Hippocampal formation (tissue), 2 donors: ENCODE measurements at regions not wholly inside any gene's neighbourhood (a gene's known extent, or its start where the extent isn't known, plus 50 kb on each side); places are given as distances from the start of the nearest gene placed in this dataset.
"Not testable (repeated sequence)": the region's sequence is repeated elsewhere in the genome, so short reads cannot be mapped to it uniquely, and the experiment has no call there.

Source experiments
- DNase-seq, 2 donors: peaks; one replicate each; lab custom pipeline; 2025; lab: John Stamatoyannopoulos, UW

DNA sequence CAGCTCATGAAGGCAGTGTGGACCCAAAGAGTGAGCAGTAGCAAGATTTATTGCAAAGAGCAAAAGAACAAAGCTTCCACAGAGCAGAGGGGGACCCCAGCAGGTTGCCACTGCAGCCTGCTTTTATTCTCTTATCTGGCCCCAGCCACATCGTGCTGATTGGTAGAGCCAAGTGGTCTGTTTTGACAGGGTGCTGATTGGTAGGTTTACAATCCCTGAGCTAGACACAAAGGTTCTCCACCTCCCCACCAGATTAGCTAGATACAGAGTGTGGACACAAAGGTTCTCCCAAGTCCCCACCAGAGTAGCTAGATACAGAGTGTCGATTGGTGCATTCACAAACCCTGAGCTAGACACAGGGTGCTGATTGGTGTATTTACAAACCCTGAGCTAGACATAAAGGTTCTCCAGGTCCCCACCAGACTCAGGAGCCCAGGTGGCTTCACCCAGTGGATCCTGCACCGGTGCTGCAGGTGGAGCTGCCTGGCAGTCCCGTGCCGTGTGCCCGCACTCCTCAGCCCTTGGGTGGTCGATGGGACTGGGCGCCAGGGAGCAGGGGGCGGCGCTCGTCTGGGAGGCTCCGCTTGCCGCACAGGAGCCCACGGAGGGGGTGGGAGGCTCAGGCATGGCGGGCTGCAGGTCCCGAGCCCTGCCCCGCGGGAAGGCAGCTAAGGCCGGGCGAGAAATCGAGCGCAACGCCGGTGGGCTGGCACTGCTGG is 80.9 kb upstream of the BCHE start:
- DNase-seq, result not testable (repeated sequence)

DNA sequence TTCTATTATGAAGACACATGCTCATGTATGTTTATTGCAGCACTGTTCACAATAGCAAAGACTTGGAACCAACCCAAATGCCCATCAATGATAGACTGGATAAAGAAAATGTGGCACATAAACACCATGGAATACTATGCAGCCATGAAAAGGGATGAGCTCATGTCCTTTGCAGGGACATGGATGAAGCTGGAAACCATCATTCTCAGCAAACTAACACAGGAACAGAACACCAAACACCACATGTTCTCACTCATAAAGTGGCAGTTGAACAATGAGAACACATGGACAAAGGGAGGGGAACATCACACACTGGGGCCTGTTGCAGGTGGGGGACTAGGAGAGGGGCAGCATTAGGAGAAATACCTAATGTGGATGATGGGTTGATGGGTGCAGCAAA is 77.9 kb upstream of the BCHE start:
- DNase-seq, result not testable (repeated sequence)

- DNase-seq, result no peak
Measured at GRCh38 chr3:165903885-165904630, 66.8 kb upstream of the BCHE start.

- no peak for DNase-seq
Measured at GRCh38 chr3:165899066-165899465, 61.8 kb upstream of the BCHE start.

- no peak for DNase-seq
Measured at GRCh38 chr3:165897137-165897536, 59.9 kb upstream of the BCHE start.

- DNase-seq, result no peak
Measured at GRCh38 chr3:165895919-165896318, 58.7 kb upstream of the BCHE start.

DNA sequence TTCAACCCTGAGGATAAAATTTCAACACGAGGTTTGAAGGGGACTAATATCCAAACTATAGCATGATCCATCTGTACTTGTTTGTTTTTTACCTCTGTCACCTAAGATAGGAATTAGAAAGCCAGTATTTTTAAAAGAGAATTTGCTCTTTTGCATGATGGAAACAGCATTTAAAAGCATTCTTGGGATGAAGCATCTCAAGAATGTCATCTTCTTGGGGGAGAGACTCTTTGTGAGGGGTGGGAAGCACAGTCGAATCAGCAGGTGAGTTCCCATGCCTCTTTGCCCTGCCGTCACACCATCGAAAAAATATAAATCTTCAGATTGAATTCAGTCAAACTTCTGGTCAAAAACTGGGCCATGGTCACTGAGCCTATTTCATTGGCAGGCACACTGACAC is 55.3 kb upstream of the BCHE start:
- DNase-seq, result no peak
